CD4-positive, alpha-beta T cell treated with Interleukin-15 for 1 hour (primary cell): ENCODE measurements at regions not wholly inside any gene's neighbourhood (a gene's known extent, or its start where the extent isn't known, plus 50 kb on each side); places are given as distances from the start of the nearest gene placed in this dataset.
"Not testable (repeated sequence)": the region's sequence is repeated elsewhere in the genome, so short reads cannot be mapped to it uniquely, and the experiment has no call there.

Source experiments
- DNase-seq: peaks from one replicate; pipeline ENCODE4 v3.0.0-alpha.2; 2020

- no peak for DNase-seq
Measured at GRCh38 chr5:92070786-92071185, 687.7 kb upstream of the ARRDC3 start.

DNA sequence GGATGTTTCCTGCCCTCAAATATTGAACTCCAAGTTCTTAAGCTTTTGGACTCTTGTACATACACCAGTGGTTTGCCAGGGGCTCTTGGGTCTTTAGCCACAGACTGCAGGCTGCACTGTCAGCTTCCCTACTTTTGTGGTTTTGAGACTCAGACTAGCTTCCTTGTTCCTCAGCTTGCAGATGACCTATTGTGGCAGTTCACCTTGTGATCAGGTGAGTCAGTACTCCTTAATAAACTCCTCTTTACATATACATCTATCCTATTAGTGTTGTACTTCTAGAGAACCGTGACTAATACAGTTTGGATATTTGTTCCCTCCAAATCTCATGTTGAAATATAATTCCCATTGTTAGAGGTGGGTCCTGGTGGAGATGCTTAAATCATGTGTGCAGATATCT, 681.9 kb upstream of the ARRDC3 start:
- no peak for DNase-seq

GRCh38 chr5:92051741-92052140, 668.6 kb upstream of the ARRDC3 start:
- DNase-seq, result no peak

- DNase-seq, result no peak
Measured at GRCh38 chr5:92050970-92051369, 667.9 kb upstream of the ARRDC3 start.

DNA sequence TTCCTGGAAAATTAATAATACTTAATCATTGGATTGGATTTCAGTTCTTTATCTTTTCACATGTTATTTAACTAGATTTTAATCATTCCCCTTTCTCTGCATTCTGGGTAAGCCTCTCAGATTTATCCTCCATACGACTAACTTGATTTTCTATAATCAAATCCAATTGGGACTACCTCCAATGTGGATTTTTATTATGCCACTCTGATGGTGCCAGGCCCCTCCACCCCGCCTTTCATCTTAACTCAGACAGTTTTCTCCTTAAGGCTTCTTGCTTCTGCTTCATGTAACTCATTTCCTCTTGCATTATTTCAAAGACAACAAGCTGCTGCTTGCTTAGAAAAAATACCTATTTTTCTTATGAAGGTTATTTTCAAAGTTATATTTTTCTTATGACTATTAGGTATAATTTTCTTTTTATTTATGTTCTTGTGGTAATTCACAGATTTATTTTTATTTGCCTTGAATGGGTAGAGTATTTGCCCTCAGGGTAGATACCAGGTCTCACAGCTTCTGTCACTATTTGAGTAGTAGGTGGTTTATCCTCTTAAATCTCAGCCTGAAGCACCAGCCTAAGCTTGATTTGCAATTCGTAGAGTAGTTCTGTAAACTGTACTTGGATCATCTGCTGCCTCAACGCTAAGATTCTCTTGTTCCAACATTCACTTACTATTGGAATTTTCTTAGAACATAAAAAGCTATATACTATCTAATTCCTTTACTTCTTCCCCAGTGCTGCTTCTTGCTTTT, 659.0 kb upstream of the ARRDC3 start:
- no peak for DNase-seq

DNA sequence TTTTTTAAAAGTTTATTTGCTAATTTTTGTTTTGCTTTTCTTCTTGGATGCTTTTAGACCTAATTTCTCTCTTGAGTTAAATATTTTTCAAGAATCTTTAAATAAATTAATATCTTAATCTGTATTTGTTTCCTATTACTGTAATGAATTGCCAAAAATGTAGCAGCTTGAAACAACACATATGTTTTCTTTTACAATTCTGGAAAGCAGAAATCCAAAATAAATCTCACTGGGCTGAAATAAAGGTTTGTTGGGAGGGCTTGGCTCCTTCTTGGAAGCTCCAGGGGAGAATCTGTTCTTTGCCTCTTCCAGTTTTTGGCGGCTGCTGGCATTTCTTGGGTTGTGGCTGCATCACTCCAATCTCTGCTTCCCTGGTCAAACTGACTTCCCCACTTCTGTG, 658.1 kb upstream of the ARRDC3 start:
- DNase-seq, result no peak

- DNase-seq, result not testable (repeated sequence)
Measured at GRCh38 chr5:92029792-92030191, 646.7 kb upstream of the ARRDC3 start.

- DNase-seq, result no peak
Measured at GRCh38 chr5:92023555-92023954, 640.4 kb upstream of the ARRDC3 start.

DNA sequence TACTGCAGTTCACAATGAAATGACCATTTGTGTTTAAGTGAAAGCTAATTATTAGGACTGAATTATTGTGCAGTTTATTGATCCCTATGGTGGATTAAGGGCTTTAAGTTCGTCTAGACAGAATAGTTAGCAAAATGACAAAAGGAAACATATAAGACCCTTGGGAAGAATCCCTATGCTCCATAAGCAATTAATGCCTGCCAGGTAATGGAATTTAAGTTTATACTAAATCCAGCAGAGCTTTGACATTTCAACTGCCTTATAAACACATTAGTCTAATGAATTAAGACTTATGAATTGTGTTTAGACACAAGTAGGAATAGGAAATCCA, 640.0 kb upstream of the ARRDC3 start:
- DNase-seq, result no peak

GRCh38 chr5:92022415-92023140, 639.5 kb upstream of the ARRDC3 start:
- no peak for DNase-seq

DNA sequence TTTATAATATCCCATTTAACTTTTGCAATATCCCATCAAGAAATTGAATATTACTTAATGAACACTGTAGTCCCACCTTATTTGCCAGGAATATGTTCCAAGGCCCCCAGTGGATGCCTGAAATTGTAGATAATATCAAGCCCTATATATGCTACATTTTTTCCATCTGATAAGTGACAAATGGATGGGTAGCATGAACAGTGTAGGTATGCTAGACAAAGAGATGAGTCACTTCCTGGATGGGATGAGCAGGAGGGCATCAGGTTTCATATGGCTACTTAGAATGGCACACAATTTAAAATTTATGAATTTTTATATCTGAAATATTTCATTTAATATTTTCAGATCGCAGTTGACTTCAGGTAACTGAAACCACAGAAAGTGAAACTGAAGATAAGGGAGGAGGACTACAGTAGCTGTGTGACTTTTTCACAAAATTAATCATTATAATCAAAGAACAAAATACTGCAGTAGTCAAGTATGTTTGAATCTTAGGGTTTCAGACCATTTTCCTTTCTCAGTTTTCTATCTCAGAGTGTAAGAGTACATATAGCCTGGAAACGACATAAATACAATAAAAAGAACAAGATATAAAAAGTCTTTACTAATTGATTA, 636.4 kb upstream of the ARRDC3 start:
- DNase-seq, result no peak

- no peak for DNase-seq
Measured at GRCh38 chr5:92017776-92018175, 634.7 kb upstream of the ARRDC3 start.

DNA sequence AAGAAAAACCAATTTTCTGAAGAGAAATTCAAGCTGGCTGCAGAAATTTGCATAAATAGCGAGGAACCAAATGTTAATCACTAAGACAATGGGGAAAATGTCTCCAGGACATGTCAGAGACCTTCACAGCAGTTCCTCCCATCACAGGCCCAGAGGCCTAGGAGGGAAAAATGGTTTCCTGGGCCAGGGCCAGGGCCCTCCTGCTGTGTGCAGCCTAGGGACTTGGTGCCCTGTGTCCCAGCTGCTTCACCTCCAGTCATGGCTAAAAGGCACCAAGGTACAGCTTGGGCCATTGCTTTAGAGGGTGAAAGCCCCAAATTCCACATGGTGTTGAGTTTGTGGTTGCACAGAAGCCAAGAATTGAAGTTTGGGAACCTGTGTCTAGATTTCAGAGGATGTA, 628.7 kb upstream of the ARRDC3 start:
- DNase-seq, result not testable (repeated sequence)

- no peak for DNase-seq
Measured at GRCh38 chr5:92003806-92004205, 620.7 kb upstream of the ARRDC3 start.

- no peak for DNase-seq
Measured at GRCh38 chr5:92002721-92003274, 619.7 kb upstream of the ARRDC3 start.

DNA sequence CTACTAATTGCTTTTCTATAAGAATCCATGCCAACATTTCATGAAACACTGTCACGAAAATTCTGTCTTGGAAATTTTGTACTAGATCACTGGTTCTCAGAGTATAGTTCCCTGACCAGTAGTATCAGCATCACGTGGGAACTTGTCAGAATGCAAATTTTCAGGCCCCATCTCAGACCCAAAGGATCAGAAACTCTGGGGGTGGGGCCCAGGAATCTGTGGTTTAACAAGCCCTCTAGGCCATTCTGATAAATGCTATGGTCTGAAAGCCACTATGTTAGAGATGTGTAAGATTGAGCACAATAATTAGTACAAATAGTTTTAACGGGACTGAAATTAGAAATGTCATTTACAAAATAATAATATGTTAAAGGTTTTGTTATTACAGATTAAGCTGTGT, 615.7 kb upstream of the ARRDC3 start:
- DNase-seq, result no peak

DNA sequence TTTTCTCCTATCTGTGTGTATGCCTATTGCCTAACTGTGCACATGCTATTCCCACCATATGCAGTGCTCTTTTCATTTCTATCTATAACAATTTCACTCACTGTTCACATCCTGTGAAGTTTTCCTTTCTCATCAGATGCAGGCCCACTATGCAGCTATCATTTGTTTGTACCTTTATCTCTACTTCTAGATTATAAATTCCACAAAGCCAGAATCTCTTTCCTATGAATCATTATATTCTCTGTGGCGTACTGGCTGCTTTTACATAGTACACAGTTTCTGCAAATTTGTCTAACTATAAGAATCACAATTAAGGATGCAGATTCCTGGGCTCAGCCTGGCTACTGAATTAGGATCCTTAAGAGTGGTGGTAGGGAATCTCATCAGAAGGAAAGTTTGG, 600.8 kb upstream of the ARRDC3 start:
- no peak for DNase-seq

DNA sequence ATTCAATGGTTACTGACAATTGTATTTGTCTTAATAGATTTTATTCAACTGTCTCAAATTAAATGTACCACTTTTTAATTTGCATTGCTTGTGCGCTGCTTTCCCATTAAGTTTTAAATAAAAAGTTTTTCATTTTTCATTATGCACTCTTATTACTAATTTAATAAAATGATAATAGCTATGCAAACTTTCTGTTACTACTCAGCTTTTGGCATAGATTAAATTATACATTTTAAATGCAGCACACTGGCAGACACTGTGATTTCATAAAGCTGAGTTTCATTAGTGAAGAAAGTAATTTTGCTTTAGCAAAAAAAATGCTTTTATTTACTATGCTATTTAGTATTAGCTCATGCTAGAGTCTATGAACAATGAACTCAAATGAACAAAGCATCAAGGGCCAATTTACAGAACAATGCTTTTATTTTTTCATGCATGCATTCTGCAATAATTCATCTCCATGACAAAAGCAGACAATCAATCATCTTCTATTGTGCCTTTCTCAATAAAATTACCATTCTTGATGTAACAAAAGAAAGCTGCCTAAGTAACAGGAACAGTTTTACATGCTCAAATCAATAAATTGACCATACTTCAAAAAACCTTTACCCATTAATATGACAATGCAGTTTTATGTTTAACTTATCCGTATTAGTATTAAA, 595.2 kb upstream of the ARRDC3 start:
- DNase-seq, result no peak

DNA sequence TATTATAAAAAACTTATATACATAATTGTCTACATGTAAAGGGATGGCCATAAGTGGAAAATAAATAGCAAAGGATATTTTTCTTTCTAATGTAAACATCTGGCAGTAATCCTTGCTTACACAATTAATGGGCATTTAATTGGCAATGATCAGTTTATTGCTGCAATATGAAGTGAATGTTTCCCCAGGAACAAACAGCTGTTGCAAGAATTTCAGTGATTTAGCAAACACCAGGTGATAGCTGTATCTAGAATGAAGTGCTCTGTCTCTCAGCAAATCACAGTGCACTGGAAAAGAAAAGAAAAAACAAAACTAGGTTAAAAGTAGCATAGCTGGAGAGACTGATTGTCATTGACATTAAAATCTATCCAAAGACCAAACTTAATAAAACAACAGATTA, 594.5 kb upstream of the ARRDC3 start:
- DNase-seq, result no peak

DNA sequence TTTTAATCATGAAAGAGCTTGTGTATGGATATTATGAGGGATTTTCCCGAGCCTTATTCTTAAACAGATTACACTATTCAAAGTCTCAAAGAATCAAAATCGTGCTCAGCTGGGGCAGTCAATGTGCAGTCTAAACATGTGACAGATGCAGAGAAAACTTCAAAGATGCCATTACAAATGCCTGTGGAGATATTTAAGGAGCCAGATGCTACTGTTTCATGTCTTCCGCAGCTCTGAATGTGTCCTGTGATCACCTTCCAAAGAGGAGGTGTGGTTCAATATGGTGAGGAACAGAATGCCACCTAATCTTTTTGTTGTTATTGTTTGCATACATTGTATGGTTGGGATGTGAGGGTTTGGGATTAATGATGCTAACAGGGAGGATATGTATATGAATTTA, 593.3 kb upstream of the ARRDC3 start:
- no peak for DNase-seq

DNA sequence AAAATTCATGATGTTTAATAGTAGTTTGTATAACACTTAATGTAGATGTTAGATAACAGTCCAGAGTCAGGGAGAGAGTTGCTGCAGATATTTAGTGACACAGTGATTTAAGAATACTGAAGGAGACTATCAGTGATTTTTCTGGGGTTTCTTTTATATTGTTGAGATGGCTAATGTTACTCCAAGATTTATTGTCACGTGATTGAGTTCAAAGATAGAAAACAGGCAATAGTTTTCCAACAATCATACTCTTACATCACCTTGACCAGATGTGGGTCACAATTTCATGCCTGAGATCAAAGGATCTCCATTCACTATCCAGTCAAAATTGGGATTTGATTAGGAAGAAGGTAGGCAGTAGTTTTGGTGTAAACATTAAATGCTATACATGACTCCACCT, 580.0 kb upstream of the ARRDC3 start:
- no peak for DNase-seq

- no peak for DNase-seq
Measured at GRCh38 chr5:91957666-91958065, 574.5 kb upstream of the ARRDC3 start.

DNA sequence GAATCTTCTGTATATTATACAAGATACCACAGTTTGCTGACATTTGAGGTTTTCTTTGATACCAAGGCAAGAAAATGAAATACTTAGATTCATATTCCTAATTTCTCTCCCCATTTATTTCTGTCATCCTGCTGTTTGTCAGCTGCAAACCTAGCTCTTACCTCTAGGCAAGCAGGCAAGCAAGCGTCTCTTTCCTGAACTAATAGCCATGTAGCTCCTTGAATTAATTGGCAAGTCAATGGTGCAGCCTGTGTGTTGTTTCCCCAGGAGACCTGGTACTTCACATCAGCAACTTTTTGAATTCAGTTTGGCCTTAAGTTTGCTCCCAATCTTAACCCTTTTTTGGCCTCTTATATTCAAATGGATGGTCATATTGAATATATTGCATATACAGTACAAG, 573.6 kb upstream of the ARRDC3 start:
- no peak for DNase-seq

GRCh38 chr5:91955610-91956009, 572.5 kb upstream of the ARRDC3 start:
- no peak for DNase-seq
